ENCODE measurements at regions not wholly inside any gene's neighbourhood (a gene's known extent, or its start where the extent isn't known, plus 50 kb on each side); places are given as distances from the start of the nearest gene placed in this dataset.
"Not testable (repeated sequence)": the region's sequence is repeated elsewhere in the genome, so short reads cannot be mapped to it uniquely, and the experiment has no call there.

GRCh38 chr12:115305275-115305674 is 621.3 kb upstream of the TBX3 start:
- DNase-seq: no peak

DNA sequence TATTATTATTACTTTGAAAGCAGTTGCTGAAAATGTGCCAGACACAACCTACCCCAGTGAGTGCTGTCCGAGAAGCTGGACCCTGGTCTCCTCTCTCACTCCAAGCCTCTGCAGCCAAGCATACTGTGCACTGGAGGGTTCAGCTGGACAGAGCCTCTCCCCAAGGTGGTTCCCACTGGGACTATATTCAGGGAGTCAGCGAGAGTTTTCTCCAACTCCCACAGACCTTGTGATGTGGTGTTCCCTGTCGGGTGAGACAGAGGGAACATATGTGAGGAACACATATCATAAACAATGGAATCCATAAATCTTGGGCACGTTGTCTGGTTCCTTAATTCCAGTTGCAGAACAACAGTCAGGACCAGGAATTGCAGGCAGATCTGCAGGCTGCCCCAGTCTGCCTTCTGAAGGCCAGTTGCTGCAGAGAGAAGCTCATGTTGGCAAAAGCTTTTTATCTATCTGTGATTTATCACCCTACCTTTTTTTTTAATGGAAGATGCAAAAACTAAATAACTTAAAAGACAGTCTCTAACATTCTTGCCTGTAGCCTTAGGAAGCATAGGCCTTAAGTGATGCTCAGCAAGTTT is 619.8 kb upstream of the TBX3 start:
- peak; percentile 61 for DNase-seq

GRCh38 chr12:115297445-115297844 is 613.5 kb upstream of the TBX3 start:
- DNase-seq: no peak

DNA sequence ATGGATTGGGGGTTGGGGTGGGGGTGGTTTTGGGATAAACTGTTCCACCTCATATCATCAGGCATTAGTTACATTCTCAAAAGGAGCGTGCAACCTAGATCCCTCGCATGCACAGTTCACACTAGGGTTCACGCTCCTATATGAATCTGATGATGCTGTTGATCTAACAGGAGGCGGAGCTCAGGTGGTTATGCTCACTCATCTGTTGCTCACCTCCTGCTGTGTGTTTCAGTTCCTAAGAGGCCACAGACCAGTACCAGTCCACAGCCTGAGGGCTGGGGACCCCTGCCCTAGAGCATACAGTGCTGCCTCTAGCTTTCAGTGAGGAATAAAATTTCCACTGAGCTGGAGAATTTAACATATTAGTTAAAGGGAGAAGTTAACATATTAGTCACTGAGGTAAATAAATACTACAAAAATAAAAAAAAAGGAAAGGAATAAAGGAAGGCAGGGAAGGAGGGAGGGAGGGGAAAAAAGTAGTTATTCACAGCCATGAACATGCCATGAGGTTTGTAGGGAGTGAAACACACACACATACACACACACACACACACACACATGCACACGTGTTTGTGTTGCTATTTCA is 612.7 kb upstream of the TBX3 start:
- no peak for DNase-seq

DNA sequence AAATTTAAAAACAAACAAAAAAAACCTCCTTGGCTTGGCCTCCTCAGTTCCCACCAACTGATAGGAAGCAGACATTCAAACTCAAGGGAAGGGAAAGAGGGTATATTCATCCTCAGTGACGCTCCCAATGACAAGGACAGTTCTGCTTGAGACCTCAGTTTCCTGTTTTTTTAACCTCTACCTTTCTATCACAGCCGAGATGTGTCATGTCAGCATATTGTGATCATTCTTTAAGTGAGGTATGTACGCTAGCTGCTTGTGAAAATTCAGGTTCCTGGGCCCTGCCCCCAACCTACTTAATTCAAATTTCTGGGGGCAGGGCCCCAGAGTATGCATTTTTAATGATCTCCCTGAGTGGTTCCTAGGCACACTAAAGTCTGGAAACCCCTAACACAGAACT is 611.9 kb upstream of the TBX3 start:
- DNase-seq: no peak

DNA sequence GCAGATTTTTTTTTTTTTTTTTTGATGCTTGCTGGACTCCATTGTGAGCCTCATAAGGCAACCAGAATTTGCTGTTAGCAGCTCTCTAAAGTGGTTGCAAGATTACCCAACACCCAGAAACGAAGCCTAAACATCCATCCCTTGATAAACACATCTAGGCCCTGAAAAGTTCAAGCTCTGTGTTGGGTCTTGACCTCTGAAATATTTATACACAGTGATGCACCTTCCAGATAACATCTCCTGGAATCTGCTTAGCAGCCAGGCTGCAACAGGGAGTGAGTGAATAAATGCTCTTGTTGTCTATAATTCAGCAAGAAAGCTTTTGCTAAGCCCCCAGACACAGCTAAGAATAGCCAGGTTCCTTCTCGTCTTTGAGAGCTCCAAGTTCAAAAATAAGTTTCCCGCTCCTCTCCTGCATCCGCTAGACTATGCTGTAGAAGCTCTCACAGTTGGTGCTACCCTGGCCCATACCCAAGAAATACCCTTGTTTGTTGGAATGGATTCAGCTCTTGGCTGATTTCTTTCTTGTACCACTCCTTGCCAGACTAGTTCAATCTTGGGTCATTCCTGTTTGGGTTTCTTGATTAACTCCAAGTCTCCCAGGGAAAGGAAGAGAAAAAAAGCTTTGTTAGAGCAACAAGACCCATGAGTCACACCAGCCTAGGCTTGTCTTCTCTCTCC is 610.6 kb upstream of the TBX3 start:
- peak; percentile 30 for DNase-seq

DNA sequence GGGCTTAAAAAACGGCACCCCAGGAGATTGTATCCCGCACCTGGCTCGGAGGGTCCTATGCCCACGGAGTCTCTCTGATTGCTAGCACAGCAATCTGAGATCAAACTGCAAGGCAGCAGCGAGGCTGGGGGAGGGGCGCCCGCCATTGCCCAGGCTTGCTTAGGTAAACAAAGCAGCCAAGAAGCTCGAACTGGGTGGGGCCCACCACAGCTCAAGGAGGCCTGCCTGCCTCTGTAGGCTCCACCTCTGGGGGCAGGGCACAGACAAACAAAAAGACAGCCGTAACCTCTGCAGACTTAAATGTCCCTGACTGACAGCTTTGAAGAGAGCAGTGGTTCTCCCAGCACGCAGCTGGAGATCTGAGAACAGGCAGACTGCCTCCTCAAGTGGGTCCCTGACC is 601.5 kb upstream of the TBX3 start:
- not testable (repeated sequence) for DNase-seq

- no peak for DNase-seq
These were observed 589.5 kb upstream of the TBX3 start for GRCh38 chr12:115273456-115273855.

- no peak for DNase-seq
These were observed 584.5 kb upstream of the TBX3 start for GRCh38 chr12:115268451-115268850.

GRCh38 chr12:115267891-115268290 is 583.9 kb upstream of the TBX3 start:
- DNase-seq: peak; percentile 44

GRCh38 chr12:115267464-115267863 is 583.5 kb upstream of the TBX3 start:
- no peak for DNase-seq

DNA sequence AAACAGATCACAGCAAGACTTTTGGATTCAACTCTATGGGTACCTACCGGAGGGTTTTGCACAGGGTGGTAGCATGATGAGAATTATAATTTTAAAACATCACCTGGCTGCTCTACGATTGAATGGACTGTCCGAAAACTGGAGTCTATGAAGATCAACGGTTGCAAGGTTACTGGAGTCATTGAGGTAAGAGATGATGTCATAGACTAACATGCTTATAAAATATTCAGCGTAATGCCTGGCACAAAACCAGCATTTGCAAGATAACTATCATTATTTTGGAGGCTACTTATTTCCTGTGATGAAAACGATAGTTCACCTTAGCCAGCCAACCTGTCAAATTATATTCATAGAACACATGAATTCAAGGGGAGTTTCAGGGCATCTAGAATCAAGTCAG is 580.6 kb upstream of the TBX3 start:
- no peak for DNase-seq

GRCh38 chr12:115261691-115262398 is 577.9 kb upstream of the TBX3 start:
- no peak for DNase-seq

DNA sequence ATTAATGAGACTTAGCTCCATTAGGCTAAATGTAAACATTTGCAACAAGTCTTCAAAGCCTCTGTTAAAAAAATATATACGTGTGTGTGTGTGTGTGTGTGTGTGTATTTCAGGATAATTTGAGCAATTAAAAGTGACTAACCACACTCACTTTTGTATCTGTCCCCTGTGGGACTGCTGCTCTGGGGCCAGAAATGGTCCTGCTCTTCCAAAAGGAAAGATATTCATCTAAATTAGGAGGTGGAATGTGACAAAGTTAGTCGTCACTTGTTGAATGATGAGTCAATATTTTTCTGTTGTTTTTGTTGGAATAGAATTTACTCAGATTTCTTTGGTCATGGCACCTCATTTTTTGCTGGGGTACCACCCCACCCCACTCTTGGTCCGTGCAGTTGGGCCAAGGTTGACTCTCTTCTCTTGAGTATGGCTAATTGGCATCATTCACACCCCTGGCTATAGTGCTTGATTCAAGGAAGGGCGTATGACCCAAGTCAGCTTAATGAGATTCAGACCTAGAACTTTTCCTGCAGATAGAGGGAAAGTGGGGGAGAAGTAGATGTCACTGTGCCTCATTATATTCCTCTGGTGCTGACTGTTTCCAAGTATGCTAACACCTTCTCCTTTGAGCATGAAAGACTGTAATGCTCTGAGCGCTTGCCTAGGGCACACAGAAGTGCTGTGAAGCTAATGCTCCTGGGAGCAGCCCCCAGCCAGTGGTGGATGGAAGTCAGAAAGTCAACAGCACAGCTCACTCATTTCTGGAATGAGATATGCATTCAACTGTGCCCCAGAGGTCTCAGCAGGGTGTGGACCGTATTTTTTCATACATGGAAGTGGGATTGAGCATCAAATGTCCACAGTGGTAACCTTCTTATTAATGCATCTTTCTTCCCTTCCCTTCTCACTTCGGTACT is 577.0 kb upstream of the TBX3 start:
- DNase-seq: peak; percentile 37

- DNase-seq: no peak
These were observed 576.2 kb upstream of the TBX3 start for GRCh38 chr12:115259968-115260747.

GRCh38 chr12:115257791-115258190 is 573.8 kb upstream of the TBX3 start:
- peak; percentile 85 for DNase-seq

DNA sequence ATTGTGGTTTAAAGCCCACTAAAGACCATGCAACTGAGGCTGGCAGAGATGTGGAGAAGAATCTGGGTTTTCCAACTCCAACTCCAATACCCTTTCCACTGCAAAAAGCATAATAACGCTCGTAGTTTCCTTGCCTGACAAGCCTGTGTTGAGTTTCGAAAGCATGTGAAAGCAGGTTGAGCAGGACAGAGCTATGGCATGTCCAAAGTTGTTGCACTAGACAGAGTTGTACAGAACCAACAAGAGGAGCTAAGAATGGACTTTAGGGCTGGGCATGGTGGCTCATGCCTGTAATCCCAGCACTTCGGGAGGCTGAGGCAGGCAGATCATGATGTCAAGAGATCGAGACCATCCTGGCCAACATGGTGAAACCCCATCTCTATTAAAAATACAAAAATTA is 572.0 kb upstream of the TBX3 start:
- DNase-seq: no peak

DNA sequence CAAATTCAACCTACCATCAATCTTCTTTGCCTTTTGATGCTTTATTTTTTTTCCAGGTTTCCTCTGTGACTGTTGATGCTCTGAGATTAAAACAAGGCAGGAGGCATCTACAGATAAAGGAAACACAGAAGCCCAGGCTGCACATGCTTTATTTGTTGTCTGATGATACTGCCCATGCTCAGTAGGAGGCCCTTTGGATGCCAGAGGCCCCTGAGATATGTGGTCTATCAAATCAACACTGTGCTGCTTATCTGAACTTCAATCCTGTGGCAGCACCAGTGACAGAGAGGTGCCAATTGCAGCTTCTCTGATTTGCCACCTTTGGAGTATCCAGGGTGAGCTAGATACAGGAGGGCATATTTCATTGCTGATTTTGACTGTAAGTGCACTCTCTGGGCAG is 571.3 kb upstream of the TBX3 start:
- DNase-seq: no peak

GRCh38 chr12:115253049-115253448 is 569.1 kb upstream of the TBX3 start:
- no peak for DNase-seq

DNA sequence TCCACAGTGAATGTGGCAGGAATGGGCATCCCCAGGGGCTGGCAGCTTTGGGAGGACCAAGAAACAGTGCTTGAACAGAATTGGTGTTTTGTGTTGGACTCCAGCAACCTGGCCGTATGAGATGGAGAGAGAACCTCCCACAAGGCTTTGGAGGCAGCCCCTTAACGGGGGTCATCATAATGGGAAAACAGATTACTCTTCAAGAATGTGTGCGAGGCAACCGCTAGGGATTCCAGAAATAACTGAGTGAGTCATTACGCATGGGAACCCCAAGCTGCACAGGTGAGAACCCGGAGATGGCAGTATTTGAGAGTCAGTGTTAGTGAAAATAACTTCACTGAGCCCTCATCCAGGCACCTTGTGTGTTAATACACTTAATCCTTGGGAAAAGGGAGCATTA is 567.8 kb upstream of the TBX3 start:
- peak; percentile 33 for DNase-seq

DNA sequence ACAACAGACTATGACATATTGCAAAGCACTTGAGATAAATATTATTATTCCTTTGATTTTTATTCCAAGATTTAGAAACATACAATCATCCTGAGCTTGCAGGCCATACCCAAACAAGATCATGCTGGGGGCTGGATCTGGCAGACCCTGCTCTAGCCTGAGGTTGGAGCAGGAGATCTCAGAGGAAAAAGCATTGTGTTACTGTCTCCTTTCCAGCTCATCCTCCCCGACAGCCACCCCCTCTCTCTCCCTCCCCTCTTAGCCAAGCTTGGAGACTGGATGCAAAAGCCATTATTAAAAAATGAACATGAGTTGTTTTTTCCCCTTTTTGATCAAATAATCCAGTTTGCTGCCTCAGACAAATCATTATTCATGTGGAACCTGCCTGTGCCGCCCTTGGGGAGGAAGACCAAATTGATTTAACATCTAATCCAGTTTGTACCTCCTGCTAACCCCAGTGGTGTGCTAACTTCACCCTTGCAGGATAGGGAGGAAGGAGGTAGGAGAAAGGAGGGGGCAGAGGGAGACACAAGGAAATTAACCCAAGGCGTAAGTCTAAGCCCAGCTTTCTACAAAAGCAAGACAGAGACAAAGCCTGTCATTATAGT is 565.8 kb upstream of the TBX3 start:
- DNase-seq: no peak

DNA sequence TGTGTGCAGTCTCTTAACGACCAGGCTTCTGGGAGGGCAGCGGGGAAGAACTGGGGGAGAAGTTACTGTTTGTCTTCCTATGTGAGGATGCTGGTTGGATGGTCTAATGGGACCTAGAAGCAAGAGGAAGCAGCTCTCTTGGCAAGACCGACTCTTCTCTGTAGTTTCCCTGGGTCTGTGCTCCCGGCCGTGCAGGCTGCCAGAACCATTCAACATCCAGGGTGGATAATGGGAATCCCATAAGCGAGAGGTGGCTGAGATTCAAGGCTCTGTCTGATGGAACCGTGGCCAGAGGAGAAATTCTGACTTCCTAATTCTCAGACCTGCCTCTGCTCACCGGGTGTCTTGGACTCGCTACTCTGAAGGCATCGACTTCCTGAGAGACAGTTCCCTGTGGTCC is 561.0 kb upstream of the TBX3 start:
- DNase-seq: no peak
